ENCODE measurements at regions not wholly inside any gene's neighbourhood (a gene's known extent, or its start where the extent isn't known, plus 50 kb on each side); places are given as distances from the start of the nearest gene placed in this dataset.

GRCh38 chr10:117878626-117879025 lies 168.1 kb downstream of the RAB11FIP2 start:
- no peak for TF ChIP-seq EZH2 (IDR thresholded peaks at IDR 0.05; ENCODE audit: low read length, missing control alignments)
- TF ChIP-seq, protein P1, sequence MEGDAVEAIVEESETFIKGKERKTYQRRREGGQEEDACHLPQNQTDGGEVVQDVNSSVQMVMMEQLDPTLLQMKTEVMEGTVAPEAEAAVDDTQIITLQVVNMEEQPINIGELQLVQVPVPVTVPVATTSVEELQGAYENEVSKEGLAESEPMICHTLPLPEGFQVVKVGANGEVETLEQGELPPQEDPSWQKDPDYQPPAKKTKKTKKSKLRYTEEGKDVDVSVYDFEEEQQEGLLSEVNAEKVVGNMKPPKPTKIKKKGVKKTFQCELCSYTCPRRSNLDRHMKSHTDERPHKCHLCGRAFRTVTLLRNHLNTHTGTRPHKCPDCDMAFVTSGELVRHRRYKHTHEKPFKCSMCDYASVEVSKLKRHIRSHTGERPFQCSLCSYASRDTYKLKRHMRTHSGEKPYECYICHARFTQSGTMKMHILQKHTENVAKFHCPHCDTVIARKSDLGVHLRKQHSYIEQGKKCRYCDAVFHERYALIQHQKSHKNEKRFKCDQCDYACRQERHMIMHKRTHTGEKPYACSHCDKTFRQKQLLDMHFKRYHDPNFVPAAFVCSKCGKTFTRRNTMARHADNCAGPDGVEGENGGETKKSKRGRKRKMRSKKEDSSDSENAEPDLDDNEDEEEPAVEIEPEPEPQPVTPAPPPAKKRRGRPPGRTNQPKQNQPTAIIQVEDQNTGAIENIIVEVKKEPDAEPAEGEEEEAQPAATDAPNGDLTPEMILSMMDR (conservative IDR thresholded peaks at IDR 0.05 in 1 of 2, IDR thresholded peaks at IDR 0.05 in 1 of 2; ENCODE audit: low read depth in 1 of 2, low read length in 2 of 2) = no peak
